HEK293 (cell line): ENCODE measurements at regions not wholly inside any gene's neighbourhood (a gene's known extent, or its start where the extent isn't known, plus 50 kb on each side); places are given as distances from the start of the nearest gene placed in this dataset.

Experiments used
- CTCF ChIA-PET: fragments of 350-600 bp; formaldehyde crosslinking; extraction: SDS; loops from one replicate; lab custom pipeline; 2021; ENCODE audit warnings: antibody characterized with exemption; lab: Yijun Ruan, JAX
- POLR2A ChIA-PET: fragments of 300-600 bp; formaldehyde crosslinking; extraction: SDS; loops from one replicate; lab custom pipeline; 2020; ENCODE audit warnings: antibody characterized with exemption, inconsistent platforms; lab: Yijun Ruan, JAX
- H3K27ac ChIP-seq: fragments of 200-500 bp; sonication (Bioruptor generic); 2 replicates; pipeline ENCODE4 v1.5.1; 2014; ENCODE audit warnings: low read depth, low read length, control low read depth, inconsistent platforms; ENCODE audit errors: extremely low read depth
- H3K36me3 ChIP-seq, 2 experiments: fragments of 200-500 bp in 1 of 2; sonication (Bioruptor generic) in 1 of 2; 1 replicate in 1 of 2; 2 replicates in 1 of 2; pipeline ENCODE4 v1.5.1; 2014 to 2017; ENCODE audit warnings: inconsistent platforms in 2 of 2, low read length in 2 of 2; ENCODE audit not compliant: control insufficient read depth in 2 of 2, insufficient read depth in 1 of 2
- H3K4me1 ChIP-seq: fragments of 200-500 bp; sonication (Bioruptor generic); 2 replicates; pipeline ENCODE4 v1.5.1; 2014; ENCODE audit warnings: mild to moderate bottlenecking, low read length, inconsistent platforms; ENCODE audit not compliant: control insufficient read depth, insufficient read depth
- H3K4me3 ChIP-seq: 2 replicates; pipeline ENCODE4 v1.5.1; 2011; ENCODE audit warnings: low read depth, mild to moderate bottlenecking, control low read depth, low read length, moderate library complexity
- H3K9me3 ChIP-seq: fragments of 200-500 bp; sonication (Bioruptor generic); 2 replicates; pipeline ENCODE4 v1.5.1; 2014; ENCODE audit warnings: low read depth, low read length, inconsistent platforms; ENCODE audit not compliant: control insufficient read depth, insufficient read depth
- GLIS1 ChIP-seq: fragments of 450-650 bp; formaldehyde crosslinking; IDR thresholded peaks from 2 replicates; pipeline ENCODE4 v1.5.1; 2016; ENCODE audit warnings: missing biosample characterization, missing genetic modification characterization
- PATZ1 ChIP-seq: fragments of 450-650 bp; formaldehyde crosslinking; IDR thresholded peaks from 2 replicates; pipeline ENCODE4 v1.5.1; 2016; ENCODE audit warnings: missing biosample characterization, missing genetic modification characterization
- PRDM10 ChIP-seq: fragments of 450-650 bp; formaldehyde crosslinking; IDR thresholded peaks from 2 replicates; pipeline ENCODE4 v1.5.1; 2016; ENCODE audit warnings: missing biosample characterization, missing genetic modification characterization
- REPIN1 ChIP-seq: fragments of 450-650 bp; formaldehyde crosslinking; IDR thresholded peaks from 2 replicates; pipeline ENCODE4 v1.5.1; 2017; ENCODE audit warnings: missing biosample characterization, missing genetic modification characterization, low read depth
- SP3 ChIP-seq: fragments of 450-650 bp; formaldehyde crosslinking; IDR thresholded peaks from 2 replicates; pipeline ENCODE4 v1.5.1; 2016; ENCODE audit warnings: missing biosample characterization, missing genetic modification characterization
- TRIM28 ChIP-seq: IDR thresholded peaks from 2 replicates; pipeline ENCODE4 v1.6.1; 2011; ENCODE audit warnings: low read length, control low read depth, borderline replicate concordance
- ZBTB44 ChIP-seq: fragments of 450-650 bp; IDR thresholded peaks from 2 replicates; pipeline ENCODE4 v1.5.1; 2018; ENCODE audit warnings: missing biosample characterization, mild to moderate bottlenecking, missing genetic modification characterization
- ZNF10 ChIP-seq: fragments of 450-650 bp; formaldehyde crosslinking; IDR thresholded peaks from 2 replicates; pipeline ENCODE4 v1.5.1; 2017; ENCODE audit warnings: missing biosample characterization, missing genetic modification characterization
- ZNF140 ChIP-seq: fragments of 450-650 bp; formaldehyde crosslinking; IDR thresholded peaks from 2 replicates; pipeline ENCODE4 v1.5.1; 2016; ENCODE audit warnings: missing biosample characterization, missing genetic modification characterization
- ZNF23 ChIP-seq: fragments of 450-650 bp; formaldehyde crosslinking; IDR thresholded peaks from 2 replicates; pipeline ENCODE4 v1.5.1; 2016; ENCODE audit warnings: missing biosample characterization, missing genetic modification characterization, borderline replicate concordance
- ZNF311 ChIP-seq: fragments of 450-650 bp; formaldehyde crosslinking; IDR thresholded peaks from 2 replicates; pipeline ENCODE4 v1.5.1; 2017; ENCODE audit warnings: missing biosample characterization, missing genetic modification characterization, borderline replicate concordance
- ZNF335 ChIP-seq: fragments of 450-650 bp; formaldehyde crosslinking; conservative IDR thresholded peaks from 2 replicates; pipeline ENCODE4 v1.5.1; 2016; ENCODE audit warnings: missing biosample characterization, missing genetic modification characterization
- ZNF423 ChIP-seq: fragments of 450-650 bp; formaldehyde crosslinking; IDR thresholded peaks from 2 replicates; pipeline ENCODE4 v1.5.1; 2016; ENCODE audit warnings: missing biosample characterization, missing genetic modification characterization
- ZNF473 ChIP-seq: fragments of 450-650 bp; formaldehyde crosslinking; IDR thresholded peaks from 2 replicates; pipeline ENCODE4 v1.5.1; 2017; ENCODE audit warnings: missing biosample characterization, missing genetic modification characterization
- ZNF776 ChIP-seq: fragments of 450-650 bp; formaldehyde crosslinking; IDR thresholded peaks from 2 replicates; pipeline ENCODE4 v1.5.0; 2017; ENCODE audit warnings: missing biosample characterization, missing genetic modification characterization, borderline replicate concordance
- ZNF830 ChIP-seq: fragments of 450-650 bp; IDR thresholded peaks from 2 replicates; pipeline ENCODE4 v1.5.0; 2018; ENCODE audit warnings: missing biosample characterization, missing genetic modification characterization, low read depth, mild to moderate bottlenecking, moderate library complexity
- ZSCAN16 ChIP-seq: fragments of 450-650 bp; formaldehyde crosslinking; IDR thresholded peaks from 2 replicates; pipeline ENCODE4 v1.5.1; 2016; ENCODE audit warnings: missing biosample characterization, missing genetic modification characterization

GRCh38 chr10:57494486-57494885, 773.2 kb downstream of the IPMK start (continued):
- TF ChIP-seq REPIN1 (tag by site-specific recombination): no peak

- TF ChIP-seq ZNF473 (tag by site-specific recombination) (no peak), REPIN1 (tag by site-specific recombination) (no peak), ZSCAN16 (no peak), ZNF423 (tag by site-specific recombination) (no peak), ZNF776 (no peak), ZNF311 (no peak), PATZ1 (tag by site-specific recombination) (no peak), ZNF23 (tag by site-specific recombination) (no peak), PRDM10 (tag by site-specific recombination) (no peak), ZNF335 (tag by site-specific recombination) (no peak), ZNF140 (tag by site-specific recombination) (no peak), ZBTB44 (tag by site-specific recombination) (no peak), ZNF830 (tag by site-specific recombination) (no peak), GLIS1 (tag by site-specific recombination) (no peak), SP3 (tag by site-specific recombination) (no peak), ZNF10 (tag by site-specific recombination) (no peak), TRIM28 (no peak)
- Histone ChIP-seq H3K27ac (no peak overlapping the region), H3K4me3 (no peak overlapping the region), H3K9me3 (no peaks in the 10 kb centered on the region), H3K36me3 (no peaks in the 10 kb centered on the region), H3K4me1 (no peaks in the 10 kb centered on the region)
- ChIA-PET POLR2A (no interaction called here), CTCF (no interaction called here)
These were observed 785.4 kb downstream of the IPMK start for GRCh38 chr10:57482259-57482658.
